ENCODE measurements at regions not wholly inside any gene's neighbourhood (a gene's known extent, or its start where the extent isn't known, plus 50 kb on each side); places are given as distances from the start of the nearest gene placed in this dataset.

GRCh38 chr2:239660390-239661230 is 259.8 kb upstream of the HDAC4 start:
- H3K27me3 ChIP-seq, result peaks cover 3 to 62% (median 26%) of the 10 kb centered on the region in 9 donors
- peak in 1 of 4 donors; percentile 36 for ATAC-seq

GRCh38 chr2:239657992-239658391 is 257.2 kb upstream of the HDAC4 start:
- intact Hi-C loops (cut with DNase I), result no loop called here
- Histone ChIP-seq H3K9me3 (no peaks in the 10 kb centered on the region), H3K4me3 (no peak overlapping the region), H3K36me3 (no peaks in the 10 kb centered on the region), H3K4me1 (peaks cover 0 to 12% (median 0%) of the 10 kb centered on the region in 12 donors), H3K27me3 (peaks cover 3 to 50% (median 22%) of the 10 kb centered on the region in 9 donors), H3K27ac (no peak overlapping the region)
- ATAC-seq (no peak), DNase-seq (no peak)
- WGBS, 4 donors, result 77 to 86% (median 82%) methylated on average over 6 of the region's 6 CpGs
- TF ChIP-seq CTCF (IDR thresholded peaks at IDR 0.05) (no peak), POLR2A (IDR thresholded peaks at IDR 0.05) (no peak)

More at GRCh38 chr2:239660390-239661230, 259.8 kb upstream of the HDAC4 start:
- intact Hi-C loops (cut with DNase I), result no loop called here
- TF ChIP-seq CTCF (IDR thresholded peaks at IDR 0.05) (no peak), POLR2A (IDR thresholded peaks at IDR 0.05) (no peak)
- Histone ChIP-seq H3K9me3 (no peaks in the 10 kb centered on the region), H3K4me1 (peaks cover 0 to 12% (median 0%) of the 10 kb centered on the region in 12 donors), H3K4me3 (no peak overlapping the region), H3K36me3 (no peaks in the 10 kb centered on the region), H3K27ac (no peak overlapping the region)
- WGBS, 4 donors, result 80 to 87% (median 85%) methylated on average over 24 of the region's 24 CpGs
- DNase-seq, result no peak

- H3K27ac ChIP-seq, result no peak overlapping the region
- H3K4me1 ChIP-seq, result peaks cover 0 to 12% (median 0%) of the 10 kb centered on the region in 12 donors
- peaks cover 3 to 43% (median 18%) of the 10 kb centered on the region in 9 donors for H3K27me3 ChIP-seq
- no peak overlapping the region for H3K4me3 ChIP-seq
- ATAC-seq (no peak), DNase-seq (no peak)
- no peaks in the 10 kb centered on the region for H3K9me3 ChIP-seq
- H3K36me3 ChIP-seq, result no peaks in the 10 kb centered on the region
- 91 to 96% (median 93%) methylated on average over 2 of the region's 2 CpGs for WGBS, 4 donors
- intact Hi-C loops (cut with DNase I), result no loop called here
- TF ChIP-seq CTCF (IDR thresholded peaks at IDR 0.05) (no peak), POLR2A (IDR thresholded peaks at IDR 0.05) (no peak)
These were observed 256.4 kb upstream of the HDAC4 start for GRCh38 chr2:239657236-239657635.

- no peak overlapping the region for H3K4me3 ChIP-seq
- WGBS, 4 donors, result 74 to 78% (median 76%) methylated on average over 4 of the region's 4 CpGs
- intact Hi-C loops (cut with DNase I), result no loop called here
- no peak for ATAC-seq
- TF ChIP-seq POLR2A (IDR thresholded peaks at IDR 0.05) (no peak), CTCF (IDR thresholded peaks at IDR 0.05) (no peak)
- H3K9me3 ChIP-seq, result no peaks in the 10 kb centered on the region
- H3K27me3 ChIP-seq, result peaks cover 0 to 24% (median 0%) of the 10 kb centered on the region in 9 donors
- DNase-seq, result no peak
- H3K36me3 ChIP-seq, result no peaks in the 10 kb centered on the region
- no peak overlapping the region for H3K27ac ChIP-seq
- no peaks in the 10 kb centered on the region for H3K4me1 ChIP-seq
These were observed 253.4 kb upstream of the HDAC4 start for GRCh38 chr2:239654266-239654665.
